Hepatocyte (in vitro differentiated cells): ENCODE measurements at regions not wholly inside any gene's neighbourhood (a gene's known extent, or its start where the extent isn't known, plus 50 kb on each side); places are given as distances from the start of the nearest gene placed in this dataset.

Experiments
- DNase-seq: peaks from one replicate; pipeline ENCODE4 v3.0.0-alpha.2; 2016; ENCODE audit warnings: low spot score
- H2AFZ ChIP-seq: fragments of 200-600 bp; sonication (generic); 2 replicates; pipeline ENCODE4 v1.6.0; 2016; ENCODE audit warnings: antibody characterized with exemption, mild to moderate bottlenecking
- H3K27ac ChIP-seq: fragments of 200-600 bp; sonication (generic); 2 replicates; pipeline ENCODE4 v1.5.1; 2016; ENCODE audit warnings: mild to moderate bottlenecking
- H3K27me3 ChIP-seq: fragments of 200-600 bp; sonication (generic); 2 replicates; pipeline ENCODE4 v1.6.1; 2016
- H3K36me3 ChIP-seq: fragments of 200-600 bp; sonication (generic); replicated peaks from 2 replicates; pipeline ENCODE4 v1.5.1; 2016; ENCODE audit warnings: low read depth; ENCODE audit not compliant: insufficient read depth
- H3K4me1 ChIP-seq: fragments of 200-600 bp; sonication (generic); 2 replicates; pipeline ENCODE4 v1.5.1; 2016; ENCODE audit warnings: mild to moderate bottlenecking, moderate library complexity; ENCODE audit not compliant: insufficient read depth
- H3K4me2 ChIP-seq: fragments of 200-600 bp; sonication (generic); 2 replicates; pipeline ENCODE4 v1.6.0; 2016
- H3K4me3 ChIP-seq: fragments of 200-600 bp; sonication (generic); 2 replicates; pipeline ENCODE4 v1.5.1; 2016; ENCODE audit warnings: mild to moderate bottlenecking
- H3K79me2 ChIP-seq: fragments of 200-600 bp; sonication (generic); 2 replicates; pipeline ENCODE4 v1.6.0; 2017; ENCODE audit warnings: mild to moderate bottlenecking
- H3K9me2 ChIP-seq: fragments of 200-600 bp; sonication (generic); replicated peaks from 2 replicates; pipeline ENCODE4 v1.6.0; 2017; ENCODE audit warnings: mild to moderate bottlenecking; ENCODE audit not compliant: insufficient read depth
- H3K9me3 ChIP-seq: fragments of 200-600 bp; sonication (generic); 2 replicates; pipeline ENCODE4 v1.5.1; 2016; ENCODE audit warnings: low read depth, mild to moderate bottlenecking
- H4K20me1 ChIP-seq: fragments of 200-600 bp; sonication (generic); 2 replicates; pipeline ENCODE4 v1.6.0; 2016; ENCODE audit warnings: mild to moderate bottlenecking; ENCODE audit not compliant: insufficient read depth, poor library complexity, severe bottlenecking
- CTCF ChIP-seq: fragments of 200-600 bp; sonication (generic); IDR thresholded peaks from 2 replicates; pipeline ENCODE4 v1.5.1; 2016; ENCODE audit warnings: antibody characterized with exemption, mild to moderate bottlenecking; ENCODE audit not compliant: poor library complexity
- EZH2 ChIP-seq: fragments of 200-600 bp; sonication (generic); IDR thresholded peaks from 2 replicates; pipeline ENCODE4 v1.6.1; 2016; ENCODE audit warnings: antibody characterized with exemption, mild to moderate bottlenecking, borderline replicate concordance
- EZH2phosphoT487 ChIP-seq: fragments of 200-600 bp; sonication (generic); IDR thresholded peaks from one replicate; pipeline ENCODE4 v1.6.1; 2018; ENCODE audit warnings: antibody characterized with exemption, mild to moderate bottlenecking, low read depth, moderate library complexity; ENCODE audit not compliant: unreplicated experiment, severe bottlenecking
- WGBS: methylation state at CpG from one replicate; pipeline ENCODE4 v1.1.6; 2016; ENCODE audit warnings: low lambda C conversion rate; ENCODE audit errors: missing lambda C conversion rate; 5-methylcytosine and 5-hydroxymethylcytosine counted together

DNA sequence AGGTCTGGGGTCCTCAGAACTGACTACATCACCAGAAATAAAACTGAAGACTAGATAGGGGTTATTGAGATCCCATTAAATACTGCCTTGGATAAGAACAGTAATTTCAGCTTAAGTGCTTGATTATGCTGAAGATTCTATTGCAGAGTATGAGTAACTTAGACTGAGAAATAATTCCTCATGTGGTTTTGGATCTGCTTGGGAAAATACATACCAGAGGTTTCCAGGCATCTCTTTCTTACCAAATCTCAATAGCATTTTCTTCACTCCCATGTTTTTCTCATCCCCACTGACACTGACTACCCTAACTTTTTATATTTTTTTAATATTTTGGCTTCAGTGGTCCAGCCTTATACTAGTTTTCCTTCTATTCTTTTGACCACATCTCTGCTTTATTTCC is 92.0 kb upstream of the TEX13D start:
- no peaks in the 10 kb centered on the region for H3K36me3 ChIP-seq
- no peak overlapping the region for H3K27ac ChIP-seq
- no peaks in the 10 kb centered on the region for H3K27me3 ChIP-seq
- no peaks in the 10 kb centered on the region for H3K79me2 ChIP-seq
- H3K4me3 ChIP-seq, result no peak overlapping the region
- H2AFZ ChIP-seq, result no peak overlapping the region
- H3K4me2 ChIP-seq, result no peak overlapping the region
- H3K4me1 ChIP-seq, result no peaks in the 10 kb centered on the region
- H3K9me2 ChIP-seq, result no peaks in the 10 kb centered on the region
- no peak for DNase-seq
- no peaks in the 10 kb centered on the region for H4K20me1 ChIP-seq
- H3K9me3 ChIP-seq, result no peaks in the 10 kb centered on the region
- no peak for TF ChIP-seq CTCF
- TF ChIP-seq EZH2, result no peak
- no peak for TF ChIP-seq EZH2phosphoT487

DNA sequence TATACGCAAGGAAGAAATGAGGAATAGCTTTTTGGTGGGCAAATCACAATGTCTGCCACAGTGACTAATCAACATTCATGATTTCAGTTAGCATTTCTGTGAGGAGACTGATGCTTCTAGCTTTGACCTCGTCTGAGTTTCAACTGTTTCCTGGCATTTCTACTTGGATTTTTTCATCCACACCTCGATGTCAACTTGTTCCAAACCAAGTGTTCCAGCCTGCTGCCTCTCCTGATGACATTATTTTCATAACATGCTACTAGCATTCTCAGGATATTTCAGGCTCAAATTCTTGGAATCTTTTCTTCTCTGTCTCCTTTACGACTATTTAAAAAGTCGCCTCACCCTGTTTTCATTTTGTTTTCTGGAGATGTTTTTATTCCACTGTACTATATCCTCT is 90.3 kb upstream of the TEX13D start:
- no peak for TF ChIP-seq EZH2phosphoT487
- no peak for TF ChIP-seq CTCF
- no peak for TF ChIP-seq EZH2
- Histone ChIP-seq H4K20me1 (no peaks in the 10 kb centered on the region), H3K9me2 (no peaks in the 10 kb centered on the region), H3K4me1 (no peaks in the 10 kb centered on the region), H3K79me2 (no peaks in the 10 kb centered on the region), H2AFZ (no peak overlapping the region), H3K27ac (no peak overlapping the region), H3K9me3 (no peaks in the 10 kb centered on the region), H3K4me3 (no peak overlapping the region), H3K27me3 (no peaks in the 10 kb centered on the region), H3K36me3 (no peaks in the 10 kb centered on the region), H3K4me2 (no peak overlapping the region)
- DNase-seq, result no peak
- 74% methylated on average over 5 of the region's 5 CpGs for WGBS

DNA sequence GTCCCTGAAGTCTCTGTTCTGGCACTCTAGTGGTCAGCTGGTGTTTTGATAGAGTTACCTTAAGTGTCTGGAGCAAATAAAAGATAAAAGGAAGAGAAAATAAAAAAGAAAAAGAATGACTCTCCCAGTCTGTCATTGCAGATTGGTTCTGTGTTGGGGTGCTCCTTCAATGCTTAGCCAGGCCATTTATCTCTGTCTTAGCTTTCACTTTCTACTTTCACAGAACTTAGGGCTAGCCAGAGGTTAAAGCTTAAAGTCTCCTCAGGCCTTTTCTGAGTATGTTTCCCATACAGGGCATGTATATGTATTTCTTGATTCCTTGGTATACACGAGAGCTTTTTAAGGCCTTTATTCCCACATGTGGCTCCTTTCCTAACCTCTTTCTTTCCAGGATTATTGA is 83.1 kb upstream of the TEX13D start:
- WGBS, result 82% methylated on average over 1 of the region's 1 CpG
- H3K4me2 ChIP-seq, result no peak overlapping the region
- no peak overlapping the region for H2AFZ ChIP-seq
- H3K4me1 ChIP-seq, result no peaks in the 10 kb centered on the region
- H3K36me3 ChIP-seq, result no peaks in the 10 kb centered on the region
- H3K9me3 ChIP-seq, result peaks cover 3% of the 10 kb centered on the region
- TF ChIP-seq EZH2 (no peak), CTCF (no peak), EZH2phosphoT487 (no peak)
- no peak overlapping the region for H3K4me3 ChIP-seq
- no peak overlapping the region for H3K27ac ChIP-seq
- DNase-seq, result no peak
- H3K79me2 ChIP-seq, result no peaks in the 10 kb centered on the region
- H3K27me3 ChIP-seq, result no peaks in the 10 kb centered on the region
- H3K9me2 ChIP-seq, result no peaks in the 10 kb centered on the region
- no peaks in the 10 kb centered on the region for H4K20me1 ChIP-seq

GRCh38 chrX:124250835-124251437 is 81.5 kb upstream of the TEX13D start:
- no peaks in the 10 kb centered on the region for H3K27me3 ChIP-seq
- H3K79me2 ChIP-seq, result no peaks in the 10 kb centered on the region
- no peak overlapping the region for H3K4me2 ChIP-seq
- H2AFZ ChIP-seq, result no peak overlapping the region
- no peaks in the 10 kb centered on the region for H3K36me3 ChIP-seq
- no peak for DNase-seq
- no peaks in the 10 kb centered on the region for H3K4me1 ChIP-seq
- H3K9me3 ChIP-seq, result peaks cover 3% of the 10 kb centered on the region
- no peaks in the 10 kb centered on the region for H4K20me1 ChIP-seq
- no peak for TF ChIP-seq EZH2
- TF ChIP-seq EZH2phosphoT487, result no peak
- TF ChIP-seq CTCF, result no peak
- no peaks in the 10 kb centered on the region for H3K9me2 ChIP-seq
- no peak overlapping the region for H3K4me3 ChIP-seq
- H3K27ac ChIP-seq, result no peak overlapping the region
